HG03139 (cell line): ENCODE measurements at regions not wholly inside any gene's neighbourhood (a gene's known extent, or its start where the extent isn't known, plus 50 kb on each side); places are given as distances from the start of the nearest gene placed in this dataset.
"Not testable (repeated sequence)": the region's sequence is repeated elsewhere in the genome, so short reads cannot be mapped to it uniquely, and the experiment has no call there.

ENCODE experiments used
- ATAC-seq: cut with Tn5 transposase; IDR thresholded peaks from one replicate; pipeline ENCODE4 v1.9.1; 2021; ENCODE audit not compliant: unreplicated experiment

- no peak for ATAC-seq
These were observed 150.6 kb upstream of the PITX1 start for GRCh38 chr5:135184646-135185045.

- ATAC-seq, result no peak
These were observed 149.4 kb upstream of the PITX1 start for GRCh38 chr5:135183464-135183863.

GRCh38 chr5:135182675-135183074 lies 148.6 kb upstream of the PITX1 start:
- no peak for ATAC-seq

GRCh38 chr5:135181653-135182052 lies 147.6 kb upstream of the PITX1 start:
- no peak for ATAC-seq

GRCh38 chr5:135179308-135179980 lies 145.4 kb upstream of the PITX1 start:
- no peak for ATAC-seq

- no peak for ATAC-seq
These were observed 144.6 kb upstream of the PITX1 start for GRCh38 chr5:135178476-135179155.

GRCh38 chr5:135177591-135177990 lies 143.6 kb upstream of the PITX1 start:
- ATAC-seq, result no peak

- no peak for ATAC-seq
These were observed 143.0 kb upstream of the PITX1 start for GRCh38 chr5:135176991-135177390.

GRCh38 chr5:135174315-135175096 lies 140.5 kb upstream of the PITX1 start:
- no peak for ATAC-seq

GRCh38 chr5:135173662-135174290 lies 139.7 kb upstream of the PITX1 start:
- no peak for ATAC-seq

GRCh38 chr5:135172718-135173117 lies 138.7 kb upstream of the PITX1 start:
- ATAC-seq, result no peak

GRCh38 chr5:135171336-135171735 lies 137.3 kb upstream of the PITX1 start:
- no peak for ATAC-seq

- ATAC-seq, result no peak
These were observed 136.5 kb upstream of the PITX1 start for GRCh38 chr5:135170500-135170899.

GRCh38 chr5:135169753-135170152 lies 135.7 kb upstream of the PITX1 start:
- ATAC-seq, result no peak

- no peak for ATAC-seq
These were observed 133.6 kb upstream of the PITX1 start for GRCh38 chr5:135167634-135168033.

- ATAC-seq, result not testable (repeated sequence)
These were observed 131.0 kb upstream of the PITX1 start for GRCh38 chr5:135164873-135165614.

- ATAC-seq, result no peak
These were observed 129.9 kb upstream of the PITX1 start for GRCh38 chr5:135163964-135164363.

GRCh38 chr5:135163391-135163790 lies 129.4 kb upstream of the PITX1 start:
- no peak for ATAC-seq

GRCh38 chr5:135162661-135163265 lies 128.7 kb upstream of the PITX1 start:
- no peak for ATAC-seq

- no peak for ATAC-seq
These were observed 127.2 kb upstream of the PITX1 start for GRCh38 chr5:135161221-135161620.
